Uterus (tissue), 3 donors: ENCODE measurements at regions not wholly inside any gene's neighbourhood (a gene's known extent, or its start where the extent isn't known, plus 50 kb on each side); places are given as distances from the start of the nearest gene placed in this dataset.
"Not testable (repeated sequence)": the region's sequence is repeated elsewhere in the genome, so short reads cannot be mapped to it uniquely, and the experiment has no call there.

Source experiments
- DNase-seq, 2 donors: peaks; one replicate each; pipeline ENCODE4 v3.0.0-alpha.2; 2019 to 2020
- H3K27ac ChIP-seq, 2 donors: fragments of 200-600 bp; sonication (generic); 1 replicate in 1 of 2; 2 replicates in 1 of 2; pipeline ENCODE4 v1.5.1; 2016 to 2018
- H3K27me3 ChIP-seq, 2 donors: fragments of 200-600 bp; sonication (generic); one replicate each; pipeline ENCODE4 v1.5.1; 2018 to 2019; ENCODE audit warnings: control low read depth in 1 of 2
- H3K36me3 ChIP-seq, 2 donors: fragments of 200-600 bp; sonication (generic); one replicate each; pipeline ENCODE4 v1.5.1; 2019; ENCODE audit warnings: control low read depth in 1 of 2
- H3K4me1 ChIP-seq, 2 donors: fragments of 200-600 bp; sonication (generic); one replicate each; pipeline ENCODE4 v1.5.1; 2018 to 2019; ENCODE audit warnings: control low read depth in 1 of 2
- H3K4me3 ChIP-seq, 2 donors: fragments of 200-600 bp; sonication (generic); 1 replicate in 1 of 2; 2 replicates in 1 of 2; pipeline ENCODE4 v1.5.1; 2018 to 2019; ENCODE audit warnings: mild to moderate bottlenecking in 1 of 2
- H3K9me3 ChIP-seq, 2 donors: fragments of 200-600 bp; sonication (generic); one replicate each; pipeline ENCODE4 v1.5.1; 2019; ENCODE audit warnings: control low read depth in 1 of 2
- CTCF ChIP-seq, 4 experiments: fragments of 200-600 bp in 2 of 4; fragments of 450-650 bp in 2 of 4; sonication (generic) in 2 of 4; IDR thresholded peaks; one replicate each; pipeline ENCODE4 v1.5.1; 2016 to 2019; ENCODE audit warnings: antibody characterized with exemption in 4 of 4, mild to moderate bottlenecking in 2 of 4, moderate library complexity in 1 of 4
- POLR2A ChIP-seq, 2 donors: fragments of 450-650 bp; IDR thresholded peaks; one replicate each; pipeline ENCODE4 v1.6.1; 2016; ENCODE audit warnings: antibody characterized with exemption in 2 of 2, mild to moderate bottlenecking in 1 of 2, moderate library complexity in 1 of 2
- intact Hi-C: fragments of 100-400 bp; cut with DNase I; formaldehyde crosslinking; loops from one replicate; pipeline ENCODE4 v1.15.1; 2023; ENCODE audit warnings: low total_unique reads
- donor health status: DM: yes; HTN: yes; CAD: no.

- intact Hi-C loops = no loop called here
- Histone ChIP-seq H3K27ac (no peak overlapping the region), H3K9me3 (no peaks in the 10 kb centered on the region), H3K27me3 (no peaks in the 10 kb centered on the region), H3K4me3 (no peak overlapping the region), H3K4me1 (no peaks in the 10 kb centered on the region), H3K36me3 (no peaks in the 10 kb centered on the region)
- TF ChIP-seq POLR2A (IDR thresholded peaks at IDR 0.05) = no peak
- DNase-seq = no peak
Observed at GRCh38 chr20:55535366-55535765, 470.0 kb downstream of the CBLN4 start.

DNA sequence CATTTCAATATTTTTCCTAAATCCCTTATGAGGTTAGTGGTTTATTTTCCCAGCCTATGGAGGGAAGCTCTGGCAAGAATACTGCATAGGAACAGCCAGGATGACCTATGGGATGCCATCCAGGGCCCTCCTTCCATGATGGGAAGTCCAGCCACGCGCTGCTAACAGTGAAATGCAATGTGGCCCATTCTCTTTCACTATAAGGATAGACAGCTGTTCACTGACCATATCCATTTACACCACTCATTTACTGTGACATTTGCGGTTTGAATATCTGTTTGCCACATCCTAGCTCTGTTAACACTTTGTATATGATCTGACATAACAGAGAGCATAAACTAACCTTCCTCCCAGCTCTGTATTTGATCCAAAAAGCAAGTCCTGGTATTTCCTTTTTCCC lies 471.7 kb downstream of the CBLN4 start:
- H3K4me3 ChIP-seq = no peak overlapping the region
- no peaks in the 10 kb centered on the region for H3K4me1 ChIP-seq
- DNase-seq = no peak
- TF ChIP-seq POLR2A (IDR thresholded peaks at IDR 0.05) (no peak), CTCF (IDR thresholded peaks at IDR 0.05) (no peak)
- H3K27ac ChIP-seq = no peak overlapping the region
- intact Hi-C loops = no loop called here
- no peaks in the 10 kb centered on the region for H3K27me3 ChIP-seq
- no peaks in the 10 kb centered on the region for H3K9me3 ChIP-seq
- no peaks in the 10 kb centered on the region for H3K36me3 ChIP-seq

DNA sequence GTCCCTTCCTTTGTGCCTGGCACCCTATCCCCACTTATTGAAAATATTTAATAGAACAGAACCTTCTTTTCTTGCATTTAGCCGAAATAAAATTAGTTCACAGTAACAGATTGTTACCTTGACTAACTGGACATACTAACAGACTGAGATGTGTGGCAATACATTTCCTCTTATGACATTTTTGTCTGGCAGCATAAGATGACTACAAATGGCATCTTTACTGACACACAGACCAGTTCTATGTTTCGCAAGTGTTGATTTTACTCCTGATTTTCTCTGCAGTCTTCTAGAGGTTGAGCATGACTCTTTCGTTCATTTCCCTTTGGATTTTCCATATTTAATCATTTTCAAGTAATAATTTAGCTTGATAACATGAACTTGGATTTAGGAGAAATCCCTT lies 474.6 kb downstream of the CBLN4 start:
- intact Hi-C loops = no loop called here
- no peaks in the 10 kb centered on the region for H3K27me3 ChIP-seq
- no peak overlapping the region for H3K4me3 ChIP-seq
- H3K36me3 ChIP-seq = no peaks in the 10 kb centered on the region
- no peak for DNase-seq
- no peaks in the 10 kb centered on the region for H3K4me1 ChIP-seq
- no peaks in the 10 kb centered on the region for H3K9me3 ChIP-seq
- no peak overlapping the region for H3K27ac ChIP-seq
- TF ChIP-seq CTCF (IDR thresholded peaks at IDR 0.05) = no peak
- TF ChIP-seq POLR2A (IDR thresholded peaks at IDR 0.05) = no peak

DNA sequence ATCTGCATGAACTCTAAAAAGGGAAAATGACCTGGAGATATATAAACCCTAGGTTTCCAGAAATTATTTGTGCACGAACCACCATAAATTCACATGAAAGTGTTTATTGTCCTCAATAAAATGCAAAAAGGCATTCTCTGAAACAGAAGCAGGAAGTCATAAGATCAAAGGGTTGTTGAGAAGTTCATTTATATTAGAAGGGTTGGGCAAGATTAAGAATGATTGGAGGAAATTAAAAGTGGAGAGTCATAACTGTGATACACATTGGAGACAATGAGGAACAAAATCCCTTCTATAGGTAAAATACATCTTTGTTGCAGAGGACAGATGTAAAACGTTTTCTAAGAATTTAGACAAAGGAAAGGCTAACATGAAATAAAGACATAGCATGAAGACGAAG lies 476.8 kb downstream of the CBLN4 start:
- intact Hi-C loops = no loop called here
- H3K27ac ChIP-seq = no peak overlapping the region
- no peaks in the 10 kb centered on the region for H3K9me3 ChIP-seq
- DNase-seq = no peak
- H3K4me3 ChIP-seq = no peak overlapping the region
- H3K36me3 ChIP-seq = no peaks in the 10 kb centered on the region
- H3K4me1 ChIP-seq = no peaks in the 10 kb centered on the region
- H3K27me3 ChIP-seq = no peaks in the 10 kb centered on the region
- TF ChIP-seq CTCF (IDR thresholded peaks at IDR 0.05) (no peak), POLR2A (IDR thresholded peaks at IDR 0.05) (no peak)

DNA sequence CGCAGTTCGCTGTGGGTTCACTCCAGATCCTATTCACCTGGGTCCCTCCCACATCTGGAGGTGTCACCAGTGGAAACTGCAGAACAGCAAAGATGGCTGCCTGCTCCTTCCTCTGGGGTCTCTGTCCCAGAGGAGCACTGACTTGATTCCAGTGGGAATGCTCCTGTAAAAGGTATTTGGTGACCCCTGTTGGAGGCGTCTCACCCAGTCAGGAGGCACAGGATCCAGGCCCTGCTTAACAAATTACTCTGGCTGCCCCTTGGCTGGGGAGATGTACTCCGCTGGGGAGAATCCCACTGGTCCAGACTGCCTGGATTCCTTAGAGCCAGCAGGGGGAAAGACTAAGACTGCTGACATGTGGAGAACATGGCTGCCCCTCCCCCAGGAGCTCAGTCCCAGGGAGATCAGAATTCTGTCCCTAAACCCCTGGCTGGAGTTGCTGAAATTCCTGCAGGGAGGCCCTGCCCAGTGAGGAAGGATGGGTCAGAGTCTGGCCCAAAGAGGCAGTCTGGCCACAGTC lies 483.0 kb downstream of the CBLN4 start:
- Histone ChIP-seq H3K27me3 (no peaks in the 10 kb centered on the region), H3K4me1 (no peaks in the 10 kb centered on the region), H3K27ac (no peak overlapping the region), H3K4me3 (no peak overlapping the region), H3K9me3 (no peaks in the 10 kb centered on the region), H3K36me3 (no peaks in the 10 kb centered on the region)
- TF ChIP-seq CTCF (IDR thresholded peaks at IDR 0.05) = no peak
- TF ChIP-seq POLR2A (IDR thresholded peaks at IDR 0.05) = no peak
- no peak for DNase-seq
- intact Hi-C loops = no loop called here

DNA sequence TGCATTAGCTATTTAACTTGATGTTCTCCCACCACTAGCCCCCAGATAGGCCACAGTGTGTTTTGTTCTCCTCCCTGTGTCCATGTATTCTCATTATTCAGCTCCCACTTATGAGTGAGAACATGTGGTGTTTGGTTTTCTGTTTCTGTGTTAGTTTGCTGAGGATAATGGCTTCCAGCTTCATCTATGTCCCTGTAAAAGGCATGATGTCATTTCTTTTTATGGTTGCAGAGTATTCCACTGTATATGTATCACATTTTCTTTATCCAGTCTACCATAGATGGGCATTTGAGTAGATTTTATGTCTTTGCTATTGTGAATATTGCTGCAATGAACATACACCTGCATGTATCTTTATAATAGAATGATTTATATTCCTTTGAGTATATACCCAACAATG lies 487.7 kb downstream of the CBLN4 start:
- H3K4me1 ChIP-seq, H3K36me3 ChIP-seq, intact Hi-C loops, H3K27ac ChIP-seq, DNase-seq, H3K4me3 ChIP-seq, H3K9me3 ChIP-seq, H3K27me3 ChIP-seq: not testable (repeated sequence)
